ENCODE measurements at regions not wholly inside any gene's neighbourhood (a gene's known extent, or its start where the extent isn't known, plus 50 kb on each side); places are given as distances from the start of the nearest gene placed in this dataset.

GRCh38 chr2:187171318-187171717, 276.7 kb downstream of the CALCRL start:
- H3K9me3 ChIP-seq, result no peaks in the 10 kb centered on the region
- no peak for DNase-seq
- no peak for ATAC-seq (replicated peaks in 1 of 4)
- no peak overlapping the region for H3K4me3 ChIP-seq (ENCODE audit: control insufficient read depth in 1 of 2, extremely low read depth in 1 of 2, low read length in 1 of 2)
- H3K27me3 Mint-ChIP-seq, result no peaks in the 10 kb centered on the region
- no peaks in the 10 kb centered on the region for H3K4me1 ChIP-seq (ENCODE audit: control insufficient read depth in 1 of 2, extremely low read depth in 1 of 2, insufficient read depth in 2 of 2, low read length in 2 of 2)
- H3K27ac ChIP-seq (ENCODE audit: low read length), result no peak overlapping the region
- no peak overlapping the region for H3K27ac Mint-ChIP-seq
- peaks cover 0 to 1% (median 0%) of the 10 kb centered on the region in 3 donors for H3K9me3 Mint-ChIP-seq
- H3K36me3 ChIP-seq (ENCODE audit: control insufficient read depth in 2 of 2, extremely low read depth in 1 of 2, insufficient read depth in 1 of 2, low read length in 1 of 2), result no peaks in the 10 kb centered on the region
- ChIA-PET CTCF (no interaction called here), POLR2A (no interaction called here)
- H3K36me3 Mint-ChIP-seq, result no peaks in the 10 kb centered on the region
- no peak overlapping the region for H3K4me3 Mint-ChIP-seq
- no peaks in the 10 kb centered on the region for H3K4me1 Mint-ChIP-seq
- H3K27me3 ChIP-seq (replicated peaks in 1 of 2; ENCODE audit: control insufficient read depth in 2 of 2, extremely low read depth in 1 of 2, insufficient read depth in 2 of 2, low read length in 1 of 2), result no peaks in the 10 kb centered on the region
- 60% methylated on average over 2 of the region's 3 CpGs for WGBS (ENCODE audit: insufficient coverage)

GRCh38 chr2:187169864-187170263, 278.2 kb downstream of the CALCRL start:
- POLR2A ChIA-PET, result no interaction called here
- DNase-seq, result no peak

DNA sequence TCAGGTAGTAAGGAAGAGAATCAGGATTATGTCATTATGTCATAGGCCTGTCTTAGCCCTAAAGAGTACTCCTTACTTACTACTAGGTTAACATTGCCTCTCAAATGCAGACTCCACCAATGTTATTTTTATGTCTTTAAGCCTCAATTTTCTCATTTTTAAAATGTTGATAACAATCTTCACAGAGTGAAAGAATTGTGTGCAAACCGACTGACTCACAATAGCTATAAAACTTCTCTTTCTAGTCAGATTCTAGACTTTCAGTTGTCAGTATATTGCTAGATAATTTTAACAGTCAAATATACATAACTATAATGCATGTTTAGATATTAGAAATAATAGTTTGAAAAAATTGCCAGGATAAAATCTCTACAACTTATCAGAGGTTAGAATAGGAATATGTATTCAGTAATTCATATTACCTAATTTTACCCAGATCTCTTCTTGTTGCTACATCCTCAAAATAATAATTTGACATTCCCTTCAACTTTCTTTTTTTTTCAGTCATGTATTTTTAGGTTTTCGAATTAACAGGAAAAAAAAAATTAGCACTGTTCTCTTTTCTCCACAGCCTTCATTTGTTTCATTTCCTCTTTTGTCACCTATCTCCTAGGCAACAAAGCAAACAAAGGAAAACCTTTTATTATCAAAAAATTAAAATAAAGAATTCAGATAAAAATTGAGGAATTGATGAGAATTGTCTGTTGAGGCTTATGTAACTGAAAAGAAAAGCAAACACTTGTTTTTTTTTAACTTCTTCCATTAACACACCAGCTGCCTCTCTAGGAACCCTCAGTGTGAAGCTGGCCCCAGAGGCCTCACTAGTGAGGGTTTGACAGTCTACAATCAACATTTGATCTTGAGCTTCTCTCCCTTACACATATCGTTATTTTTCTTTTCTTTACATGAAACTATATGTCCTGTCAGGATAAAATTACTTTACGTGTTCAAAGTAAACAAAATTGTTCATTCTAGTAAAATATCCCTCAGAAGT, 279.0 kb downstream of the CALCRL start:
- no CpG with 5 or more reads among the region's 4 CpGs for WGBS (ENCODE audit: insufficient coverage)
- Histone ChIP-seq H3K4me3 (ENCODE audit: control insufficient read depth in 1 of 2, extremely low read depth in 1 of 2, low read length in 1 of 2) (no peak overlapping the region), H3K9me3 (no peaks in the 10 kb centered on the region), H3K27me3 (replicated peaks in 1 of 2; ENCODE audit: control insufficient read depth in 2 of 2, extremely low read depth in 1 of 2, insufficient read depth in 2 of 2, low read length in 1 of 2) (no peaks in the 10 kb centered on the region), H3K27ac (ENCODE audit: low read length) (no peak overlapping the region), H3K36me3 (ENCODE audit: control insufficient read depth in 2 of 2, extremely low read depth in 1 of 2, insufficient read depth in 1 of 2, low read length in 1 of 2) (no peaks in the 10 kb centered on the region), H3K4me1 (ENCODE audit: control insufficient read depth in 1 of 2, extremely low read depth in 1 of 2, insufficient read depth in 2 of 2, low read length in 2 of 2) (no peaks in the 10 kb centered on the region)
- H3K4me1 Mint-ChIP-seq, result no peaks in the 10 kb centered on the region
- no peaks in the 10 kb centered on the region for H3K36me3 Mint-ChIP-seq
- DNase-seq, result no peak
- CTCF ChIA-PET, result no interaction called here
- H3K4me3 Mint-ChIP-seq, result no peak overlapping the region
- H3K27ac Mint-ChIP-seq, result no peak overlapping the region
- POLR2A ChIA-PET, result no interaction called here
- H3K9me3 Mint-ChIP-seq, result peaks cover 0 to 1% (median 0%) of the 10 kb centered on the region in 3 donors
- no peaks in the 10 kb centered on the region for H3K27me3 Mint-ChIP-seq
- no peak for ATAC-seq (replicated peaks in 1 of 4)

More at GRCh38 chr2:187169864-187170263, 278.2 kb downstream of the CALCRL start:
- 43% methylated on average over 1 of the region's 3 CpGs for WGBS (ENCODE audit: insufficient coverage)
- Mint-ChIP-seq H3K27me3 (no peaks in the 10 kb centered on the region), H3K36me3 (no peaks in the 10 kb centered on the region), H3K4me1 (no peaks in the 10 kb centered on the region), H3K4me3 (no peak overlapping the region), H3K9me3 (peaks cover 0 to 1% (median 0%) of the 10 kb centered on the region in 3 donors), H3K27ac (no peak overlapping the region)
- H3K4me1 ChIP-seq (ENCODE audit: control insufficient read depth in 1 of 2, extremely low read depth in 1 of 2, insufficient read depth in 2 of 2, low read length in 2 of 2), result no peaks in the 10 kb centered on the region
- ATAC-seq (replicated peaks in 1 of 4), result no peak
- no peak overlapping the region for H3K27ac ChIP-seq (ENCODE audit: low read length)
- CTCF ChIA-PET, result no interaction called here
- no peaks in the 10 kb centered on the region for H3K27me3 ChIP-seq (replicated peaks in 1 of 2; ENCODE audit: control insufficient read depth in 2 of 2, extremely low read depth in 1 of 2, insufficient read depth in 2 of 2, low read length in 1 of 2)
- H3K9me3 ChIP-seq, result no peaks in the 10 kb centered on the region
- H3K4me3 ChIP-seq (ENCODE audit: control insufficient read depth in 1 of 2, extremely low read depth in 1 of 2, low read length in 1 of 2), result no peak overlapping the region
- H3K36me3 ChIP-seq (ENCODE audit: control insufficient read depth in 2 of 2, extremely low read depth in 1 of 2, insufficient read depth in 1 of 2, low read length in 1 of 2), result no peaks in the 10 kb centered on the region

DNA sequence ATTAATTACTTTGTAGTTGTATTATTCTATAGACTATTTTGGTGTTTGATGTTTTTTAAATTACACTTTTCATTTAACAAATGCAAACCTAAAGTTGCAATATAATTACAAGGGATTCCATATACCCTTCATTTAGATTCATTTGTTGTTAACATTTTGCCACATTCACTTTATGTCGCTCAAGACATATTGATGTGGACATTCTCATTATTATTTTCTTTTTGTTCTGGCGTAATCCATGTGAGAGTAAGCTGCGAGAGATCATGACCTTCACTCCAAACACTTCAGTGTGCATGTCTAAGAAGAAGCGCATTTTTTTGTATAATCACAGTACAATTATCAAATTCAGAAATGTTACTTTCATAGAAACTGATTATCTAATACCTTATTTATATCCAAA, 280.6 kb downstream of the CALCRL start:
- Histone ChIP-seq H3K9me3 (no peaks in the 10 kb centered on the region), H3K27ac (ENCODE audit: low read length) (no peak overlapping the region), H3K36me3 (ENCODE audit: control insufficient read depth in 2 of 2, extremely low read depth in 1 of 2, insufficient read depth in 1 of 2, low read length in 1 of 2) (no peaks in the 10 kb centered on the region), H3K27me3 (replicated peaks in 1 of 2; ENCODE audit: control insufficient read depth in 2 of 2, extremely low read depth in 1 of 2, insufficient read depth in 2 of 2, low read length in 1 of 2) (no peaks in the 10 kb centered on the region), H3K4me1 (ENCODE audit: control insufficient read depth in 1 of 2, extremely low read depth in 1 of 2, insufficient read depth in 2 of 2, low read length in 2 of 2) (no peaks in the 10 kb centered on the region), H3K4me3 (ENCODE audit: control insufficient read depth in 1 of 2, extremely low read depth in 1 of 2, low read length in 1 of 2) (no peak overlapping the region)
- H3K4me3 Mint-ChIP-seq, result no peak overlapping the region
- no peaks in the 10 kb centered on the region for H3K27me3 Mint-ChIP-seq
- no CpG with 5 or more reads among the region's 4 CpGs for WGBS (ENCODE audit: insufficient coverage)
- ATAC-seq (replicated peaks in 1 of 4), result no peak
- H3K4me1 Mint-ChIP-seq, result no peaks in the 10 kb centered on the region
- no peaks in the 10 kb centered on the region for H3K36me3 Mint-ChIP-seq
- ChIA-PET POLR2A (no interaction called here), CTCF (no interaction called here)
- no peak overlapping the region for H3K27ac Mint-ChIP-seq
- H3K9me3 Mint-ChIP-seq, result peaks cover 0 to 1% (median 0%) of the 10 kb centered on the region in 3 donors
- DNase-seq, result no peak

GRCh38 chr2:187165936-187166610, 282.0 kb downstream of the CALCRL start:
- Mint-ChIP-seq H3K27ac (no peak overlapping the region), H3K4me1 (no peaks in the 10 kb centered on the region), H3K4me3 (no peak overlapping the region), H3K27me3 (no peaks in the 10 kb centered on the region), H3K36me3 (no peaks in the 10 kb centered on the region), H3K9me3 (peaks cover 0 to 1% (median 0%) of the 10 kb centered on the region in 3 donors)
- H3K9me3 ChIP-seq, result no peaks in the 10 kb centered on the region
- WGBS (ENCODE audit: insufficient coverage), result no CpG with 5 or more reads among the region's 1 CpG
- CTCF ChIA-PET, result no interaction called here
- H3K4me3 ChIP-seq (ENCODE audit: control insufficient read depth in 1 of 2, extremely low read depth in 1 of 2, low read length in 1 of 2), result no peak overlapping the region
- ATAC-seq (replicated peaks in 1 of 4) (no peak), DNase-seq (no peak)
- H3K4me1 ChIP-seq (ENCODE audit: control insufficient read depth in 1 of 2, extremely low read depth in 1 of 2, insufficient read depth in 2 of 2, low read length in 2 of 2), result no peaks in the 10 kb centered on the region
- H3K36me3 ChIP-seq (ENCODE audit: control insufficient read depth in 2 of 2, extremely low read depth in 1 of 2, insufficient read depth in 1 of 2, low read length in 1 of 2), result no peaks in the 10 kb centered on the region
- H3K27me3 ChIP-seq (replicated peaks in 1 of 2; ENCODE audit: control insufficient read depth in 2 of 2, extremely low read depth in 1 of 2, insufficient read depth in 2 of 2, low read length in 1 of 2), result no peaks in the 10 kb centered on the region
- no peak overlapping the region for H3K27ac ChIP-seq (ENCODE audit: low read length)
- POLR2A ChIA-PET, result no interaction called here

DNA sequence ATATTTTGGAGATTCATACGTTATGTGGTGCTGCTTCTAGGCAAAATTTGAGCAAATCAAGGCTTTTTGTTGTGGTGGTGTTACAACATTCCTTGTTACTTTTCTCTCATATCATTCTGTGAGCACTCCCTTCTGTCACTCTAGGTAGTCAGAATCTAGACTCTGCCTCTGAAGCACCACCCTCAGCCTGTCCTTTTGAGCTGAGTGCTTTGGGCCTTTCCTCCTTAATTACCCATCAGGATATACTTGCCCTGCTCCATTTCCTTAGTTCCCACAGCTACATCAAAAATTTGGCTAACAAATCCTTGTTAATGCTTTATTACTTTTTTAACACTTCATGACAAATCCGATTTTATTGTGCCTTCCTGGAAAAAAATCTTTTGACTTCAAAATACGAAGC, 289.6 kb downstream of the CALCRL start:
- Histone ChIP-seq H3K36me3 (ENCODE audit: control insufficient read depth in 2 of 2, extremely low read depth in 1 of 2, insufficient read depth in 1 of 2, low read length in 1 of 2) (no peaks in the 10 kb centered on the region), H3K4me1 (ENCODE audit: control insufficient read depth in 1 of 2, extremely low read depth in 1 of 2, insufficient read depth in 2 of 2, low read length in 2 of 2) (no peaks in the 10 kb centered on the region), H3K27me3 (replicated peaks in 1 of 2; ENCODE audit: control insufficient read depth in 2 of 2, extremely low read depth in 1 of 2, insufficient read depth in 2 of 2, low read length in 1 of 2) (no peaks in the 10 kb centered on the region), H3K27ac (ENCODE audit: low read length) (no peak overlapping the region), H3K4me3 (ENCODE audit: control insufficient read depth in 1 of 2, extremely low read depth in 1 of 2, low read length in 1 of 2) (no peak overlapping the region), H3K9me3 (no peaks in the 10 kb centered on the region)
- no peak for DNase-seq
- ChIA-PET POLR2A (no interaction called here), CTCF (no interaction called here)
- no peak for ATAC-seq (replicated peaks in 1 of 4)
- H3K27me3 Mint-ChIP-seq, result no peaks in the 10 kb centered on the region
- H3K27ac Mint-ChIP-seq, result no peak overlapping the region
- H3K36me3 Mint-ChIP-seq, result no peaks in the 10 kb centered on the region
- no peaks in the 10 kb centered on the region for H3K4me1 Mint-ChIP-seq
- H3K9me3 Mint-ChIP-seq, result peaks cover 5 to 31% (median 19%) of the 10 kb centered on the region in 3 donors
- WGBS (ENCODE audit: insufficient coverage), result no CpG with 5 or more reads among the region's 3 CpGs
- H3K4me3 Mint-ChIP-seq, result no peak overlapping the region
